ENCODE measurements at regions not wholly inside any gene's neighbourhood (a gene's known extent, or its start where the extent isn't known, plus 50 kb on each side); places are given as distances from the start of the nearest gene placed in this dataset.
"Not testable (repeated sequence)": the region's sequence is repeated elsewhere in the genome, so short reads cannot be mapped to it uniquely, and the experiment has no call there.

DNA sequence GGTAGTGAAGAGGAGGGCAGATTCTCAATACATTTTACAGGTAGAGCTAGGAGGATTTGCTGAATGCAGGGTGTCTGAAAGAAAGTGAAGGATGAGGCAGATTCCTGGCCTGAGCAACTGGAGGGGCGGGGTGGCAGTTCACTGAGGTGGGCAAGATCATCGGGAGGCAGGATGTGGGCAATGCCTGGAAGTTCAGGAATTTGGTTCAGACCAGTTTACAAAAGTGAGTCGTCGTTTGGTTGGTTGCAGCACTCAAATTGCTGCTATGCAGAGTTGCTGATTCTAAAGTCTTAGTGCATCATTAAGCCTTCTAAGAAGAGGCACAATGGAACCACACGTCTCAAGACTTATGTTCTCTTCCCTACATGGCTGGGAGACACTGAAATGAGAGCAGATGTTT, 134.0 kb downstream of the MFSD1 start:
- Mint-ChIP-seq H3K36me3 (peaks cover 0 to 9% (median 0%) of the 10 kb centered on the region in 5 donors), H3K9me3 (peaks cover 0 to 55% (median 21%) of the 10 kb centered on the region in 11 donors), H3K27ac (peak overlapping the region in 1 of 9 donors; percentile 3), H3K4me1 (no peaks in the 10 kb centered on the region), H3K4me3 (no peak overlapping the region), H3K27me3 (peaks cover 0 to 22% (median 13%) of the 10 kb centered on the region in 5 donors)
- Histone ChIP-seq H3K4me1 (ENCODE audit: control insufficient read depth in 2 of 2, insufficient read depth in 2 of 2, low read length in 2 of 2) (no peaks in the 10 kb centered on the region), H3K9me3 (ENCODE audit: control insufficient read depth in 2 of 3, low read length in 3 of 3) (no peaks in the 10 kb centered on the region), H3K27ac (ENCODE audit: low read depth, low read length) (no peak overlapping the region), H3K36me3 (ENCODE audit: control insufficient read depth in 2 of 3, insufficient read depth in 3 of 3, low read length in 3 of 3) (no peaks in the 10 kb centered on the region), H3K27me3 (ENCODE audit: control insufficient read depth in 2 of 2, insufficient read depth in 2 of 2, low read length in 2 of 2) (no peaks in the 10 kb centered on the region), H3K4me3 (ENCODE audit: low read length) (no peak overlapping the region)
- ChIA-PET CTCF (no interaction called here), POLR2A (no interaction called here)
- ATAC-seq (no peak), DNase-seq (no peak)
- intact Hi-C loops (cut with micrococcal nuclease) = no loop called here

DNA sequence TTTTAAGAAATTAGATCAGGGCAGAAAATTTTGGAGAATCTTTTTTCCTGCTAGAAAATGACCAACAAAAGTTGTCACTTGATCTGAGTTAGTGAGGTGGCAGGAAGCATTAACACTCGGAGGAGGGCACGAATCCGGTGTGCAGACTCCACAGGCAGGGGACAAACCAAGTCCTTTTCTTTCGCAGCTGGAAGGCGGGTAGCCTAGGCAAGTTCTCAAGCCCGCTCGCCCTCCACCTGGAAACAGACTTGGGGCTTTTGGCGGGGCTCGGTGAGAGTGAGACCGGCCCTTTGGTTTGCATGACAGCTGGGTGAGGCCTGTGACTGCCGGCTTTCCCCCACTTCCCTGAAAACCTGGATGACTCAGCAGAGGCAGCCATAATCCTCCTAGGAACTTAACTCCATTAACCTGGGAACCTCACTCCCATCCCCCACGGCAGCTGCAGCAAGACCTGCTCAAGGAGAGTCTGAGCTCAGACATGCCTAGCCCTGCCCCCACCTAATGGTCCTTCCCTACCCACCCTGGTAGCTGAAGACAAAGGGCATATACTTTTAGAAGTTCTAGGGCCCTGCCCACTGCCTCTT, 134.8 kb downstream of the MFSD1 start:
- H3K27me3 Mint-ChIP-seq = peaks cover 0 to 22% (median 13%) of the 10 kb centered on the region in 5 donors
- Histone ChIP-seq H3K27ac (ENCODE audit: low read depth, low read length) (no peak overlapping the region), H3K4me3 (ENCODE audit: low read length) (no peak overlapping the region), H3K4me1 (ENCODE audit: control insufficient read depth in 2 of 2, insufficient read depth in 2 of 2, low read length in 2 of 2) (no peaks in the 10 kb centered on the region), H3K9me3 (ENCODE audit: control insufficient read depth in 2 of 3, low read length in 3 of 3) (no peaks in the 10 kb centered on the region), H3K27me3 (ENCODE audit: control insufficient read depth in 2 of 2, insufficient read depth in 2 of 2, low read length in 2 of 2) (no peaks in the 10 kb centered on the region), H3K36me3 (ENCODE audit: control insufficient read depth in 2 of 3, insufficient read depth in 3 of 3, low read length in 3 of 3) (no peaks in the 10 kb centered on the region)
- H3K4me3 Mint-ChIP-seq = no peak overlapping the region
- ATAC-seq (no peak), DNase-seq (no peak)
- H3K9me3 Mint-ChIP-seq = peaks cover 0 to 63% (median 24%) of the 10 kb centered on the region in 11 donors
- intact Hi-C loops (cut with micrococcal nuclease) = no loop called here
- ChIA-PET CTCF (no interaction called here), POLR2A (no interaction called here)
- H3K4me1 Mint-ChIP-seq = no peaks in the 10 kb centered on the region
- H3K36me3 Mint-ChIP-seq = peaks cover 0 to 9% (median 0%) of the 10 kb centered on the region in 5 donors
- H3K27ac Mint-ChIP-seq = no peak overlapping the region

DNA sequence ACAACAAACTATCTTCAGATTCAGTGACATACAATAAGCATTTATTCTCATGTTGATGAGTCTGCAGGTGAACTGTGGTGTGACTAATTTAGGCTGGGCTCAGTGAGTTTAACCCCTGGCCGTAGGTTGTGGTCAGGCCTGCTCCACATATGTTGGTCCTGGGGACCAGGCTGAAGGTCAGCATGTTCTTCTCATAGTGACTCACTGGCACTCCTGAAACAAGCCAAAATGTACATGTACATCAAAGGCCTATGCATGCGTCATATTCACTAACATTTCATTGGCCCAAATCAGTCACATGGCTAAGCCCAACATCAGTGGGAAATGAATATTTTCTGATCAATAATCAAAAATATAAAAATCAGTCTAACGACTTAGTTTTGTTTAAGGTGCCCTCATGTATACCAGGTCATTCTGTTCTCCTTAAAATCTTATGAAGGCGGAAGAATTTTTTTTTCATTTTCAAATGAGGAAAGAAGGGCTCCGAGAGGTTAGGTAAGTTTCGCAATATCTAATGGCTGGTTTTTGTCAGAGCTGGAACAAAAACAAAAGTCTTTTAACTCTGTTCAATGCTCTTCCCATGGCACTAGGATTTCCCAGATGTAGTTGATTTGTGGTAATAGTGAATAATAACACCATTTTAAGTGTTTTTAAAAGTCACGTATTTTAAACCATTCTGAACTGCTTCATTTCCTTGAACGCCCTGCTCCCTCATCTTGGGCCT, 148.5 kb downstream of the MFSD1 start:
- Mint-ChIP-seq H3K4me1 (no peaks in the 10 kb centered on the region), H3K4me3 (no peak overlapping the region), H3K27me3 (peaks cover 0 to 26% (median 4%) of the 10 kb centered on the region in 5 donors), H3K9me3 (peaks cover 0 to 13% (median 4%) of the 10 kb centered on the region in 11 donors), H3K27ac (no peak overlapping the region), H3K36me3 (no peaks in the 10 kb centered on the region)
- ATAC-seq (no peak), DNase-seq (no peak)
- intact Hi-C loops (cut with micrococcal nuclease) = no loop called here
- no peaks in the 10 kb centered on the region for H3K4me1 ChIP-seq (ENCODE audit: control insufficient read depth in 2 of 2, insufficient read depth in 2 of 2, low read length in 2 of 2)
- H3K9me3 ChIP-seq (ENCODE audit: control insufficient read depth in 2 of 3, low read length in 3 of 3) = no peaks in the 10 kb centered on the region
- ChIA-PET POLR2A (no interaction called here), CTCF (no interaction called here)
- H3K36me3 ChIP-seq (ENCODE audit: control insufficient read depth in 2 of 3, insufficient read depth in 3 of 3, low read length in 3 of 3) = no peaks in the 10 kb centered on the region
- H3K27me3 ChIP-seq (ENCODE audit: control insufficient read depth in 2 of 2, insufficient read depth in 2 of 2, low read length in 2 of 2) = no peaks in the 10 kb centered on the region
- H3K27ac ChIP-seq (ENCODE audit: low read depth, low read length) = no peak overlapping the region
- H3K4me3 ChIP-seq (ENCODE audit: low read length) = no peak overlapping the region

DNA sequence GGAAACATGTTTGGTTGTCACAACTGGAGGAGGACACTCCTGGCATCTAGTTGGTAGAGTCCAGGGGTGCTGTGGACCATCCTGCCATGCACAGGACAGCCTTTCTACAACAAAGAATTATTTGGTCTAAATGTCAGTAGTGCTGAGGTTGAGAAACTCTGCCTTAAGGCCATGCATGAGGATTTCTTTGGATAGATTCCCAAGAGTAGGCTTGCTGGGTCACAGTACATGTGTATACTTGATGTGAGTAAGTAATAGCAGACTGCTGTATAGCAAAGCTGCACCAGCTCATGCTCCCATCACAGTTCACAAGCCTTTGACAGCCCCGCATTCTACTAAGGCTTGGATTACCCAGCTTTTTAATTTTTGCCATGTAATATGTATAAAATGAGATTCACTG, 151.3 kb downstream of the MFSD1 start:
- no peaks in the 10 kb centered on the region for H3K36me3 ChIP-seq (ENCODE audit: control insufficient read depth in 2 of 3, insufficient read depth in 3 of 3, low read length in 3 of 3)
- Mint-ChIP-seq H3K4me3 (no peak overlapping the region), H3K27me3 (peaks cover 0 to 18% (median 4%) of the 10 kb centered on the region in 5 donors), H3K4me1 (no peaks in the 10 kb centered on the region), H3K9me3 (peaks cover 0 to 16% (median 5%) of the 10 kb centered on the region in 11 donors), H3K27ac (no peak overlapping the region), H3K36me3 (no peaks in the 10 kb centered on the region)
- no peak overlapping the region for H3K4me3 ChIP-seq (ENCODE audit: low read length)
- H3K9me3 ChIP-seq (ENCODE audit: control insufficient read depth in 2 of 3, low read length in 3 of 3) = no peaks in the 10 kb centered on the region
- no peak for ATAC-seq
- intact Hi-C loops (cut with micrococcal nuclease) = no loop called here
- H3K27ac ChIP-seq (ENCODE audit: low read depth, low read length) = no peak overlapping the region
- no peak for DNase-seq
- no peaks in the 10 kb centered on the region for H3K4me1 ChIP-seq (ENCODE audit: control insufficient read depth in 2 of 2, insufficient read depth in 2 of 2, low read length in 2 of 2)
- ChIA-PET CTCF (no interaction called here), POLR2A (no interaction called here)
- no peaks in the 10 kb centered on the region for H3K27me3 ChIP-seq (ENCODE audit: control insufficient read depth in 2 of 2, insufficient read depth in 2 of 2, low read length in 2 of 2)

DNA sequence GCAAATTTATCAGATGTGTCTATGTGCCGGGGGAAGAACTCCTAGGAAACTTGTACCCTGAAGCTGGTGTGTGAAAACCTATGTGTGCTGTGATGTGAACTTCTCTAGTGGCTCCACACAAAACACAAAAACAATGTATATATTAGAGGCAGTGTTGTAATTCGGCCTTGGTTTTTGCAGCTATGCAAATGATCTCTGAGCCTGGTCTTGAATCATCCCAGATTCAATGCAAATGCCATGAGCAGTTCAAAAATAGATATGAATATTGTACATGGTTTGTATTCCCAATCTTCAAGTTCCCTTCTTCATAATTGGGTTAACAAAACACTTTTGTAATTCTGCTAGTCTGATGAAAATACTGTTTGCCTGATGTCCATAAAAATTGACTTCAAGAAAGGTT, 152.6 kb downstream of the MFSD1 start:
- Mint-ChIP-seq H3K27me3 (peaks cover 0 to 8% (median 0%) of the 10 kb centered on the region in 5 donors), H3K36me3 (no peaks in the 10 kb centered on the region), H3K9me3 (peaks cover 0 to 14% (median 7%) of the 10 kb centered on the region in 11 donors), H3K27ac (no peak overlapping the region), H3K4me3 (no peak overlapping the region), H3K4me1 (no peaks in the 10 kb centered on the region)
- H3K27ac ChIP-seq (ENCODE audit: low read depth, low read length) = no peak overlapping the region
- CTCF ChIA-PET = no interaction called here
- no peaks in the 10 kb centered on the region for H3K9me3 ChIP-seq (ENCODE audit: control insufficient read depth in 2 of 3, low read length in 3 of 3)
- no peaks in the 10 kb centered on the region for H3K36me3 ChIP-seq (ENCODE audit: control insufficient read depth in 2 of 3, insufficient read depth in 3 of 3, low read length in 3 of 3)
- no peak overlapping the region for H3K4me3 ChIP-seq (ENCODE audit: low read length)
- ATAC-seq (no peak), DNase-seq (no peak)
- no peaks in the 10 kb centered on the region for H3K27me3 ChIP-seq (ENCODE audit: control insufficient read depth in 2 of 2, insufficient read depth in 2 of 2, low read length in 2 of 2)
- POLR2A ChIA-PET = no interaction called here
- intact Hi-C loops (cut with micrococcal nuclease) = no loop called here
- H3K4me1 ChIP-seq (ENCODE audit: control insufficient read depth in 2 of 2, insufficient read depth in 2 of 2, low read length in 2 of 2) = no peaks in the 10 kb centered on the region

DNA sequence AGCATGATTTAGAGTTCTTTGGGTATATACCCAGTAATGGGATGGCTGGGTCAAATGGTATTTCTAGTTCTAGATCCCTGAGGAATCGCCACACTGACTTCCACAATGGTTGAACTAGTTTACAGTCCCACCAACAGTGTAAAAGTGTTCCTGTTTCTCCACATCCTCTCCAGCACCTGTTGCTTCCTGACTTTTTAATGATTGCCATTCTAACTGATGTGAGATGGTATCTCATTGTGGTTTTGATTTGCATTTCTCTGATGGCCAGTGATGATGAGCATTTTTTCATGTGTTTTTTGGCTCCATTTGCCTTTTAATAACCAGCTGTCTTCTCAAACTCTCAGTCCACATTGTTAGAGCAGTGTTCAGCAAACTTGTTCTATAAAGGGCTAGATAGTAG, 155.9 kb downstream of the MFSD1 start:
- H3K4me3 Mint-ChIP-seq; POLR2A ChIA-PET; H3K36me3 Mint-ChIP-seq; H3K4me1 Mint-ChIP-seq; H3K27me3 Mint-ChIP-seq; H3K27ac Mint-ChIP-seq; CTCF ChIA-PET; H3K36me3 ChIP-seq (ENCODE audit: control insufficient read depth in 2 of 3, insufficient read depth in 3 of 3, low read length in 3 of 3); ATAC-seq; H3K27ac ChIP-seq (ENCODE audit: low read depth, low read length); H3K9me3 ChIP-seq (ENCODE audit: control insufficient read depth in 2 of 3, low read length in 3 of 3); H3K4me1 ChIP-seq (ENCODE audit: control insufficient read depth in 2 of 2, insufficient read depth in 2 of 2, low read length in 2 of 2); intact Hi-C loops (cut with micrococcal nuclease); DNase-seq; H3K4me3 ChIP-seq (ENCODE audit: low read length); H3K27me3 ChIP-seq (ENCODE audit: control insufficient read depth in 2 of 2, insufficient read depth in 2 of 2, low read length in 2 of 2): not testable (repeated sequence)
- H3K9me3 Mint-ChIP-seq = peaks cover 0 to 14% (median 5%) of the 10 kb centered on the region in 11 donors

DNA sequence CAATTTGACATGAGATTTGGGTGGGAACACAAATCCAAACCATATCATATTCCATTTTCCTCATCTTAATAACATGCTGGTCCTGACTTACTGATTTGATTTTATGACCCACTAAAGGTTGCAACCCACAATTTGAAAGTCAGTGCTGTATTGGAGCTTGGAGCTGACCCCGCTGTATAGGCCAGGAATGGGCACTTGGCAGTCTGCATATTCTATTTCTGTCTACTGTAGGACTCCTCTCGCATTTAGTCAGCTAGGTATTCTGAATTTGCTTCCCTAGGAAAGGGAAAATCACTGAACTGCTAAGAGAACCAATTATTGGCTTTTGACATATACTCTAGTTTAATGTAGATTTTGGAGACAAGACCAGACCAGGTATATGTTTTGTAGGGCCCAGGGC, 157.0 kb downstream of the MFSD1 start:
- DNase-seq = no peak
- intact Hi-C loops (cut with micrococcal nuclease) = no loop called here
- Mint-ChIP-seq H3K27me3 (peaks cover 0 to 7% (median 0%) of the 10 kb centered on the region in 5 donors), H3K36me3 (no peaks in the 10 kb centered on the region), H3K9me3 (peaks cover 0 to 14% (median 5%) of the 10 kb centered on the region in 11 donors), H3K4me3 (no peak overlapping the region), H3K27ac (no peak overlapping the region), H3K4me1 (no peaks in the 10 kb centered on the region)
- Histone ChIP-seq H3K4me3 (ENCODE audit: low read length) (no peak overlapping the region), H3K27ac (ENCODE audit: low read depth, low read length) (no peak overlapping the region), H3K36me3 (ENCODE audit: control insufficient read depth in 2 of 3, insufficient read depth in 3 of 3, low read length in 3 of 3) (no peaks in the 10 kb centered on the region), H3K27me3 (ENCODE audit: control insufficient read depth in 2 of 2, insufficient read depth in 2 of 2, low read length in 2 of 2) (no peaks in the 10 kb centered on the region), H3K4me1 (ENCODE audit: control insufficient read depth in 2 of 2, insufficient read depth in 2 of 2, low read length in 2 of 2) (no peaks in the 10 kb centered on the region), H3K9me3 (ENCODE audit: control insufficient read depth in 2 of 3, low read length in 3 of 3) (no peaks in the 10 kb centered on the region)
- CTCF ChIA-PET = no interaction called here
- POLR2A ChIA-PET = no interaction called here
- no peak for ATAC-seq
